IPS-18c (cell line): ENCODE measurements at regions not wholly inside any gene's neighbourhood (a gene's known extent, or its start where the extent isn't known, plus 50 kb on each side); places are given as distances from the start of the nearest gene placed in this dataset.
A peak's percentile ranks its signal among the peaks of the same experiment; 100 is the strongest.
"Not testable (repeated sequence)": the region's sequence is repeated elsewhere in the genome, so short reads cannot be mapped to it uniquely, and the experiment has no call there.

Experiments
- H3K4me3 ChIP-seq: 2 replicates; pipeline ENCODE4 v1.7.0; 2013; ENCODE audit warnings: low read depth, mild to moderate bottlenecking, low read length, moderate library complexity; ENCODE audit not compliant: insufficient read depth
- H3K9me3 ChIP-seq: one replicate; pipeline ENCODE4 v1.6.1; 2013; ENCODE audit warnings: mild to moderate bottlenecking, low read length, moderate library complexity; ENCODE audit not compliant: control insufficient read depth, insufficient read depth

DNA sequence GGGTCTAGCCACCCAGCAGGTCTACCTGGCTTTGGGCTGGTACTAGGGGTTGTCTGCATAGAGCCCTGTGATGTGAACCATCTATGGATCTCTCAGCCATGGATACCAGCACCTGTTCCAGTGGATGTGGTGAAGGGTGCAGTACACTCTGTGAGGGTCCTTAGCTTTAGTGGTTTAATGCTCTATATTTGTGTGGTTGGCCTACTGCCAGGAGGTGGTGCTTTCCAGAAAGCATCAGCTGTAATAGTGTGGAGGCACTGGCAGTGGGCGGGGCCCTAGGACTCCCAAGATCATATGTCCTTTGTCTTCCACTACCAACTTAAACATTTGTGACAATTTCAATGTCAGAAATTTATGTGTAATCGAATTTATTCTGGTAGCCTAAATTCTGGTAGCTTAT is 1065.1 kb downstream of the RPIA start:
- not testable (repeated sequence) for H3K9me3 ChIP-seq, H3K4me3 ChIP-seq

DNA sequence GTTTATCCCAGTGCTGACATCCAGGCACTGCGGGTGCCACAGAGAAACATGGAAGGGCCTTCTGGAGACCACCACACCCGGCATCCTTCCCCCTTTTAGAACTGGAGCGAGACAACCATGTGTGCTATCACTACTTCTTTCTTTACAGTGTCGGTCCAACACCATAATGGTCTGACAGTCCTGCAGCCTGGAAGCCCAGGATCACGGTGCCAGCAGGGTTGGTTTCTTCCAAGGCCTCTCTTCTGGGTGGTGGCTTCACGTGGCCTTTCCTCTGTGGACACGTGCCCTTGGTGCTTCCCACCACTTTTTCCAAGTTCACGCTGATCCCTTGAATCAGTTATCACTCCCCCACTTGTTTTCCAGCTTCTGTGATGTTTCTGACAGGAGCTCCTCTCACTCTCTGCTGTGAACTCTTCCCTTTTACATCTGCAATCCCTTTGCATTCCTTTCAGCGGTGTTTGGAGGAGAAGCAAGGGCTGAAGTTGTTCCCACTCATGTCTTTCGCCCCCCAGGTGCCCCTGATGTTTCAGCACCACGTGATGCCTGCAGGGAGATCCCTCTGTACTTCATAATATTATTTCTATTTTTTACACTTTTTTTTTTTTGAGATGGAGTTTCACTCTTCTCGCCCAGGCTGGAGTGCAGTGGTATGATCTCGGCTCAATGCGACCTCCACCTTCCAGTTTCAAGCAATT is 1067.0 kb downstream of the RPIA start:
- H3K9me3 ChIP-seq, H3K4me3 ChIP-seq: not testable (repeated sequence)

DNA sequence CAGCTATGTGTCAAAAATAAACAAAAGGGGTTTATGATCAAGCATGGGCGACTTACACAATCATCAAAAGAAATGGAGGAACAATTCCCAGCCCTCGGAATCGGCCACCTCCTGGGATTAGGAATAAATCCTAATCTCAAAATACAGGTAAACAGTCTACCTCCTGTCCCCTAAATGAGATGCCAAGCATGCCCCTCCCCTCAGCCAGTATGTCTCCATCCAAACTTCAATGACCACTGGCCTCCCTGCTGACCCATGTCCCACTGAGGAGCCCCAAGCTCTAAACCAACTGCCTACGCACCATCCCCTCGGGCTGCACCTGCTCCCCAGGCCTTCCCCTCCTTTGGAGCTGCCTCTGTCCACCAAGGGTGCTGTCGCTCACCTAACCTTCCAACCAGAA is 1069.3 kb downstream of the RPIA start:
- not testable (repeated sequence) for H3K9me3 ChIP-seq, H3K4me3 ChIP-seq

DNA sequence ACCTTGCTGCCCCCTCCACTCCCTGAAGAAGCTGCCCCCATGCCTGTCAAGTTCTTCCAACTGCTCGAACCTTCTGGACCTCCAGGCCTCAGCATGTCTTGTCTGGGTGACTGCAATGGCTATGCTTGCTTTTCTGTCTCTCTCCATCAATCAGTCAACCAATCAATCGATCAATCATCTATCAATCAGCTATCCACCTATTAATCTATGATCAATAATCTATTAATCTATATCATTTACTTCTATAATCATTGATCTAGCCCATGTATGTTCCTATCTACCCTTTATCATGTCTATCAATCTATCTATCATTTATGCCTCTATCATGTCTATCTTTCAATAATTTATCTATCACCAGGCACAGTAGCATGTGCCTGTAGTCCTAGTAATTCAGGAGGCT is 1069.7 kb downstream of the RPIA start:
- H3K9me3 ChIP-seq, H3K4me3 ChIP-seq: not testable (repeated sequence)

DNA sequence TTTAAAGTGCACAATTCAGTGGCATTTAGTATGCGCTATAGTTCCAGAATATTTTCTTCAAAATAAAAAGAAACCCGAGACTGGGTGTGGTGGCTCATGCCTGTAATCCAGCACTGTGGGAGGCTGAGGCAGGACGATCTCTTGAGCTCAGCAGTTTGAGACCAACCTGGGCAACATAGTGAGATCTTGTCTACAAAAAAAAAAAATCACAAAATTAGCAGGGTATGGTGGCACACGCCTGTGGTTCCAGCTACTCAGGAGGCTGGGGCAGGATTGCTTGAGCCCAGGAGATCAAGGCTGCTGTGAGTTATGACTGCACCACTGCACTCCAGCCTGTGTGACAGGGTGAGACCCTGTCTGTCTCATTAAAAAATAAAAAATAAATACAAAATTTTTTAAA is 1070.4 kb downstream of the RPIA start:
- H3K9me3 ChIP-seq, H3K4me3 ChIP-seq: not testable (repeated sequence)

DNA sequence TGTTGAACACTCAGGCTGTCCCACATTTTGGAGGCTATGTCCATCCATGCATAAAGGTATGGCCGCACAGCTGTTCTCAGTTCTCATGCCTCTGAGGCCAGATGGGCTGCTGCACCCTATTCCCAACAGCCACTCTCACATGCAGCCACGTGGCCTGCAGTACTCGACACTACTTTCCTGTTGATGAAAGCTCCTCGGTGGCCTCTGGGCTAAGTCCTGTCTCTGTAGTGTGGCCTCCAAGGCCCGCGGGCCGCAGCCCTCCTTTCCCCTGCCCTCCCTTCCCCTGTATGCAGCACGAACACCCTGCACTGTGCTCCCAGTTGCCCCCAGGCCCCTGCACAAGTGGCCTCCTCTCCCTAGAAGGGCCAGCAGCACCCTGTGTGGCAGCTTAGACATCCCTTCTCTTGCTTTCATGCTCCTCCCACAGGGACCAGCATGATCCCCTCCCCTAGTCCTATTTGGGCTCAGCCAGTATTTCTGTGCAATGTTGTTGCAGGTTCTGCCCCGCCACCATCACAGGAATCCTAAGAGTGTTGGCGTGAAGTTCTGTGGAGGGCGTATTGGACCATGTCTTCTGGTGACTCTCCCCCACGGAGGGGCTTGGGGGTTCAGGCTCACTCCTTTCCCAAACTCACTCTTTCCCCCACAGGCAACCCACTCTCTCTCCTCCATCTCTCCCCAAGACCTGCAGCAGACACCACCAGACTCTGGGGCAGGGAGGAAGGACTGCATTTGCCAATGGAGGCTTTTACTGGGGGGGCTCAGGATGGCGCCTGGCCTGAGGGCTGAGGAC is 1071.2 kb downstream of the RPIA start:
- H3K4me3 ChIP-seq, H3K9me3 ChIP-seq: not testable (repeated sequence)

DNA sequence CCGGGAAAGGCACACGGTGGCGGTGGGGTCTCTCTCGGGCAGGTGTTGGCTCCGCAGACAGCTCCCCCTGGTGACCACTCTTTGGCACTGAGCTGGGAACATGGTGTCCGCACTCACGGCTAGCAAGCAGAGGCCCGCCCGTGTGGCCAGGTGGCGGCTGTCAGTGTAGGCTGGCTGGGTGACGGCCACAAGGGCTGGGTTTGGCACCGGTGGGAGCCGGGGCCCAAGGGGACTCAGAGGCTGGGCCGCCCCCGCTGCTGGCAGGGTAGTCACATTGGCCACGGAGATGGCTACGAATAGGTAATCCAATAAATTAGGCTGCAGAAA is 1071.7 kb downstream of the RPIA start:
- peaks cover 5% of the 10 kb centered on the region for H3K9me3 ChIP-seq
- peak overlapping the region; percentile 40; the same call in 1 of the 2 replicates for H3K4me3 ChIP-seq

DNA sequence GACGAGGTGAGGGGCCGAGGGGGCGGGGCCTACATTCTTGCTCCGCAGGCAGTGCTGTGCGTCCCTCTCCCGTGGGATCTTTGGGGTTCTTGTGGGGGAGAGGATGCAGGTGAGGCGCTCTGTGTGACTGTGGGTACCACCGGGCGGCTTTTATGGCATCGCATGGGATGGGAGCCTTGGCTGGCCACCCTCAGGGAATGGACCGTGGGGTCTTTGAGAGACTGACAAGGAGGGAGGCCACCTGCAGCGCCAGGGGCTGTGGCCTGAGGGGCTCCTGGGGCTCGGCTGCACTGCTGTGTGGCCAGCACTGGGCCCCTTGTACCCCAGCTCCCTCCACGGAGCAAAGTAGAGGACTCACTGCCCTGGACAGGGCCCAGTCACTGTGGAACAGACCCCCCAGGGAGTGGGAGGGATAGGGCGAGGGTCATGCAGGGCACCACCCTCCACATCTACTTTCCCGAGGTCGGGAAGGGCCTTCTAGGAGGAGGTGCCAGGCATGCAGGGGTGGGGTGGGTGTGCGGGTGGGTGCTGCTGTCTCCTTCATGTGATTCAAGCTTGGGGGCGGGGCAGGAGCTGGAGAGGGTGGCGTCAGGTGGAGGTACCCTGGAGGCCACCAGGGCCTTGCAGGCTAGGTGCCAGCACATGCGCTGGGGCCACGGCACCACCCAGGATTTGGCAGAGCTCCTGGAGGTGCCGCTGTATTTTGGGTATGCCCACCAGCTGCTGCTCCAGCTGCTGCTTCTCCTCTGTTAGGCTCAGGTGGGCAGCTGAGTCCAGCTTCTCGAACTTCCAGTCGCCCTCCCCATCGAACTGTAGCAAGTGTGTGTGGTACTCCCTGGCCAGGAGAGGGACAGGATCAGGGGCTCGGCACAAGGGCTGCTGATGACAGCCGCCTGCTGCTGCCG is 1072.4 kb downstream of the RPIA start:
- Histone ChIP-seq H3K4me3 (peak overlapping the region; percentile 40; the same call in 1 of the 2 replicates), H3K9me3 (peaks cover 5% of the 10 kb centered on the region)

DNA sequence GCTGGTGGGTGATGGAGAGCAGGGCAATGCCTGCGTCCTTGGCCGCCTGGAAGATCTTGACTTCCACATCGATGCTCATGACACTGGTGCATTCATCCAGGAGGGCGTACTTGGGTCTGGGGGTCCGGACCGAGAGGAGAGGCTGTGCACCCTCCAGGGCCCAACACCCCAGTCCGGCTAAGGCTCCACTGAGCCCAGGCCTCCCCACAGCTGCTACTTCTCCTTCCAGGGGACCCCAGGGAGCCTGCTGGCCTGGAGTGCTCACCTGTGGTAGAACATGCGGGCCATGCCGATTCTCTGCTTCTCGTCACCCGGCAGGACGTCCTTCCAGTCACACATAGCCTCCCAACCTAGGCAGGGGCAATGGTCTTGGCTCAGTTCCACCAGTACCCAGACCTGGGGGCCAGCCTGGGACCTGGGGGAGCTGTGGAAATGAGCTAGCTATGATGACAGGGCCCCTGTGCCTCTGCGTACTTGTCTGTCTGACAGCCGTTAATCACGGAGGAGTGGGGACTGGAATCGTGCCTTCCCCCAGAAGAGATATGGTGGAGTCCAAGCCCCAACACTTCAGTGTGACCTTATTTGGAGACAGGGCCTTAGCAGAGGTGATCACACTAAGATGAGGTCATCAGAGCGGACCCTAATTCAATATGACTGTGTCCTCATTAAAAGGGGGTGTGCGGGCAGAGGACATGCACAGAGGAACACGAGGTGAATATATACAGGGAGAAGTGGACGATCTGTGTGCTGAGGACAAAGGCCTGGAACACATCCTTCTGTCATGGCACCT is 1073.3 kb downstream of the RPIA start:
- H3K4me3 ChIP-seq, H3K9me3 ChIP-seq: not testable (repeated sequence)

DNA sequence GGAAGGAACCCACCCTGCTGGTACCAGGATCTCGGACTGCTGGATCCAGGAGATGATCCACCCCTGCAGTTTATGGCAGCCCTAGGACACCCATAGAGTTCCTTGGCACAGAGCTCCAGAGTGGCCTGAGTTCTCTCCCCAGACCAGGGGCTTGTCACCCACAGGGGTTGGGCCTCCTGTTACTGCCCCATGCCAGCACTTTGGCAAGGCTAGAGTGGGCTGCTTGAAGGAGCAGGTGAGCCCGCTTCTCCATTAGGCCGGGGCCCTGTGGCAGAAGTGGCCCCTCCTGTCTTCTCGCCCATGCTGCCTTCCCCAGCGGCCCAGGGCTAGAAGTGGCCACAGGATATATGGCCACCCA is 1073.9 kb downstream of the RPIA start:
- H3K4me3 ChIP-seq, H3K9me3 ChIP-seq: not testable (repeated sequence)

DNA sequence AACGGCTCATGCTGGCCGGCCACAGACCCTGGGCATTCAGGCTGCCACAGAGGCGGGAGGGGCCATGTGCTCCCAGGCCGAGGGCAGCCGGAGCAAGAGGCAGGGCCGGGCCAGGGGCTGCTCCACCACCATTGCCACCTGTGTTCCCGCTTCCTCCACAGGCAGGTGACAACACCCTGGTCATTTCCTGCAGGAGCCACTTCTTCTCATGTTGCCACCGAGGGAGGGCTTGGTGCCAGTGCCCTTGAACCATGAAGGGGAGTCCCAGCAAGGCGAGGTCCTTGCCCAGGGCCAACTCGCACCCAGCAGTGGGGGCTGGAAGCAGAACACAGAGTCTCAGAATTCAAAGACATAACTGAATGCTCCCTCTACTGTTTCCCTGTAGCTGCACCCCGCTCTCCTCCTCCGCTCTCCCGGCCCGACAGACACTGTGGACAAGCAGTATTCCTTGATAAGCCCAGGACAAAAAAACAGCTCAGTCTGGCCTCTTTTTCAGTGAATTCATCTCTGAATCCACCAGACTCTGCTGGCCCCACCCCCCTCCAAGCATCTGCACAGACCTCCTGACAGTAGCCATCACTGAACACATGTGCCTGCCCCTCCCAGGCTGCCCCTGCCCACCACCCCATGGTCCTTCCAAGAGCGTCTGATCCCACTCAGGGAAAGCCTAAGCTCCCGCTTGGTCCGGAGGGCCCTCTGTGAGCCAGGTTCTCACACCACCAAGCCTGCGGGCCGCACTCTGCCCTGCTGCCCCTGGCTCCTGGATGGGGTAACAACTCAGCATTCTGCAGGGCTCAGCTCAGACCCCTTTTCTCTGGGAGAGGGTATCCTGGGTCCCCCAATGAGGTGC is 1074.9 kb downstream of the RPIA start:
- H3K4me3 ChIP-seq, H3K9me3 ChIP-seq: not testable (repeated sequence)

DNA sequence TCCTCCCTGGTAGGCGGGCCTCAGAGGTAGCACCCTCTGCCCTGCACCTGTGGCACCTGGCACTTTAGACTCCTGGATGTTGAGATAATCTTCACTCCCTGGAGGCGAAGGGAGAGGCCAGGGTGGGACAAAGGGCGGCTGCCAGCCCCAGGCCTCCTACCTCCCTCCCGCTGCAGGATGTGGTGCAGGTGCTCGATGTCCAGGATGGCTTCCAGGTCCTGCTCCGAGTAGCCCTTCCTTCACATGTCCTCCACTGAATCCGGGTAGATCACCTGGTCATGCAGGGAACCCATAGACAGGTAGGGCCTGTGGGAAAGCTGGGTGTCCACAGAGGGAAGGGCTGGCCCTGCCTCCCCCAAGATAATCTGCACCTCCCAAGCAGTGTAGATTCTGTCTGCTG is 1075.6 kb downstream of the RPIA start:
- not testable (repeated sequence) for H3K9me3 ChIP-seq
- 0 out of 2 replicates have a peak overlapping the region, but pooled peaks have one; percentile 47 for H3K4me3 ChIP-seq

DNA sequence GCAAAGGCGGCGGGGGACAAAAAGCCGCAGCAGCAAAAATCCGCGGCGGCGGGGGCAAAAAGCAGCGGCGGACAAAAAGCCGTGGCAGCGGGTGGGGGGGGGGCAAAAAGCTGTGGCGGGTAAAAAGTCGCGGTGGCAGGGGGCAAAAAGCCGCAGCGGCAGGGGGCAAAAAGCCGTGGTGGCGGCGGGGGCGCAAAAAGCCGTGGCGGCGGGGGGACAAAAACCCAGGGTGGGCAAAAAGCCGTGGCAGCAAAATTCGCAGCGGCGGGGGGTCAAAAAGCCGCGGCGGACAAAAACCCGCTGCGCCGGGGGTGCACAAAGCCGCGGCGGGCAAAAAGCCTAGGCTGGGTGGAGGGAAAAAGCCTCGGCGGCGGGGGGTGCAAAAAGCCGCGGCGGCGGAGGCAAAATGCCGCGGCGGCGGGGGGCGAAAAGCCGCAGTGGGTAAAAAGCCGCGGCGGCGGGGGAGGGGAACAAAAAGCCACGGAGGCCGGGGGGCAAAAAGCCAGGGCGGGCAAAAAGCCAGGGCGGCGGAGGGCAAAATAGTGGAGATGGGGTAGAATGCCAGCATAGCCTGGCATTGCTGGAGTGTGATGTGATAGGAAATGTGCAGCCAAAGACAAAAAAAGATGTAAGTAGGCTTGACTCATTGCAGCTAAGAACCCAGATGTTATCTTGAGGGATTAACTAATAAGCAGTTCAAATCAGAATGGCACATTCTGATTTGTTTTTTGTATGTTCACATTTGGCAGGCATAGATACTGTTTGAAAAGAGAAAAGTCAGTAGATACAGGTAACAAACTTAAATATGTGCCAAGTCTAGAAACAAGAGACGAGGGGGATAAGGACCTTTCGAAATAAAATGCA is 1076.3 kb downstream of the RPIA start:
- H3K9me3 ChIP-seq: peaks cover 3% of the 10 kb centered on the region
- H3K4me3 ChIP-seq: peak overlapping the region; percentile 47

DNA sequence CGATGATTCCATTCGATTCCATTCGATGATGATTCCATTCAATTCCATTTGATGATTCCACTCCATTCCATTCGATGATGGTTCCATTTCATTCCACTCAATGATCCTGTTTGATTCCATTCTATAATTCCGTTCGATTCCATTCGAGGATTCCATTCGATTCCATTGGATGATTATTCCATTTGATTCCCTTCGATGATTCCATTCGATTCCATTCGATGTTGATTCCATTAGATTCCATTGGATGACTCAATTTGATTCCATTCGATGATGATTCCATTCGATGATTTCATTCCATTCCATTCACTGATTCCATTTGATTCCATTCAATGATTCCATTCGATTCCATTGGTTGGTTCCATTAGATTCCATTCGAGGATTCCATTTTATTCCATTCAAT is 1084.4 kb downstream of the RPIA start:
- Histone ChIP-seq H3K9me3 (peaks cover 4% of the 10 kb centered on the region), H3K4me3 (no peak overlapping the region)

DNA sequence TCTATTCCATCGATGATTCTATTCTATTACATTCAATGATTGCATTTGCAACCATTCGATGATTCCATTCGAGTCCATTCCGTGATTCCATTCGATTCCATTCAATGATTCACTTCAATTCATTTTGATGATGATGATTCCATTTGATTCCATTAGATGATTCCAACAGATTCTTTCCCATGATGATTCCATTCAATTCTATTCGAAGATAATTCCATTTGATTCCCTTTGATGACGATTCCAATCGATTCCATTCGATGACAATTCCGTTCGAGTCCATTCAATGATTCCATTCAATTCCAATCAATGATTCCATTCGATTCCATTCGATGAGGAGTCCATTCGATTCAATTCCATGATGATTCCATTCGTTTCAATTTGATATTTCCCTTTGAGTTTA is 1088.8 kb downstream of the RPIA start:
- peaks cover 4% of the 10 kb centered on the region for H3K9me3 ChIP-seq
- no peak overlapping the region for H3K4me3 ChIP-seq

DNA sequence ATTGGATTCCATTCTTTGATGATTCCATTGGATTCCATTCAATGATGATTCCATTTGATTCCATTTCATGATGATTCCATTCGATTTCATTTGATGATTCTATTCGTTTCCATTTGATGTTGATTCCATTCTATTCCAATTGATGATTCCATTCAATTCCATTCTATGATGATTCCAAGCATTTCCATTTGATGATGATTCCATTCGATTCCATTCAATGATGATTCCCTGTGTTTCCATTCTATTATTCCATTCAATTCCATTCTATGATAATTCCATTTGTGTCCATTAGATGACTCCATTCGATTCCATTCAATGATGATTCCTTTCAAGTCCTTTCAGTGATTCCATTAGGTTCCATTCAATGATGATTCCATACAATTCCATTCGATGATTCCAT is 1090.5 kb downstream of the RPIA start:
- Histone ChIP-seq H3K9me3 (peaks cover 4% of the 10 kb centered on the region), H3K4me3 (no peak overlapping the region)
